ENCODE measurements at regions not wholly inside any gene's neighbourhood (a gene's known extent, or its start where the extent isn't known, plus 50 kb on each side); places are given as distances from the start of the nearest gene placed in this dataset.

DNA sequence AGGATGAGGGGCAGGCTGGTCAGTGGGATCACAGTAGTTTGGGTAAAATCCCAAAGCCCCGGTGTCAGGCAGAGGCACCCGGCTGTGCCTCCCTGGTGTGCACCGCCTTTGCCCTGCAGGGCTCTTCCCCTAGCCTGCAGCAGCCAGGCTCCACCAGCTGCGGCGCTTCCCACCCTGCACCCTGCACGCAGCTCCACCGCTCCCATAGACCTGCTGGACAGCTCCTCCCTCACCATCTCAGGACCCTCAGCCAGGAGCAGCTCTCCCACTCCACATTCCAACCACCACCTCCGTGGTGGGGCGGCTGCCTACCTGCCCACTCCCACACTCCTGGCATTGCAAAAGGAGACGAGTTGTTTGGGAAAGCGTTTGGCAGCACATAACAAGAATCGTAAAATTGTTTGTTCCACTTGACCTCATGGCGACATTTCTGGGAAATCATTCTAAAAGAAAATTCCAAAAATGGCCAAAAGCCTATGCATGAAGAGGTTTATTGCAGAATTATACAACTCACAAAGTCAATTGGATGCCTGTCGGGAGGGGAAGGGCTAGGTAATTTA, 287.4 kb upstream of the HDAC4 start:
- no peak for TF ChIP-seq POLR2A (IDR thresholded peaks at IDR 0.05)
- TF ChIP-seq, protein P1, sequence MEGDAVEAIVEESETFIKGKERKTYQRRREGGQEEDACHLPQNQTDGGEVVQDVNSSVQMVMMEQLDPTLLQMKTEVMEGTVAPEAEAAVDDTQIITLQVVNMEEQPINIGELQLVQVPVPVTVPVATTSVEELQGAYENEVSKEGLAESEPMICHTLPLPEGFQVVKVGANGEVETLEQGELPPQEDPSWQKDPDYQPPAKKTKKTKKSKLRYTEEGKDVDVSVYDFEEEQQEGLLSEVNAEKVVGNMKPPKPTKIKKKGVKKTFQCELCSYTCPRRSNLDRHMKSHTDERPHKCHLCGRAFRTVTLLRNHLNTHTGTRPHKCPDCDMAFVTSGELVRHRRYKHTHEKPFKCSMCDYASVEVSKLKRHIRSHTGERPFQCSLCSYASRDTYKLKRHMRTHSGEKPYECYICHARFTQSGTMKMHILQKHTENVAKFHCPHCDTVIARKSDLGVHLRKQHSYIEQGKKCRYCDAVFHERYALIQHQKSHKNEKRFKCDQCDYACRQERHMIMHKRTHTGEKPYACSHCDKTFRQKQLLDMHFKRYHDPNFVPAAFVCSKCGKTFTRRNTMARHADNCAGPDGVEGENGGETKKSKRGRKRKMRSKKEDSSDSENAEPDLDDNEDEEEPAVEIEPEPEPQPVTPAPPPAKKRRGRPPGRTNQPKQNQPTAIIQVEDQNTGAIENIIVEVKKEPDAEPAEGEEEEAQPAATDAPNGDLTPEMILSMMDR (IDR thresholded peaks at IDR 0.05): peak in 1 of 2 donors; percentile 32
- TF ChIP-seq POLR2AphosphoS5 (IDR thresholded peaks at IDR 0.05): no peak

Data from suprapubic skin (tissue), 4 donors.